Tibial nerve (tissue), 3 donors: ENCODE measurements at regions not wholly inside any gene's neighbourhood (a gene's known extent, or its start where the extent isn't known, plus 50 kb on each side); places are given as distances from the start of the nearest gene placed in this dataset.

Experiments
- CTCF ChIP-seq, 5 experiments: fragments of 200-600 bp in 3 of 5; fragments of 450-650 bp in 2 of 5; sonication (generic) in 3 of 5; IDR thresholded peaks; one replicate each; pipeline ENCODE4 v1.5.1; 2016 to 2019; ENCODE audit warnings: antibody characterized with exemption in 5 of 5, mild to moderate bottlenecking in 3 of 5, moderate library complexity in 2 of 5
- POLR2A ChIP-seq, 2 donors: fragments of 450-650 bp; IDR thresholded peaks; one replicate each; pipeline ENCODE4 v1.6.1; 2017; ENCODE audit warnings: antibody characterized with exemption in 2 of 2, mild to moderate bottlenecking in 2 of 2, moderate library complexity in 2 of 2

GRCh38 chr13:90443268-90443667, 904.2 kb upstream of the MIR17HG start:
- TF ChIP-seq CTCF (IDR thresholded peaks at IDR 0.05) = no peak
- no peak for TF ChIP-seq POLR2A (IDR thresholded peaks at IDR 0.05)
